ENCODE measurements at regions not wholly inside any gene's neighbourhood (a gene's known extent, or its start where the extent isn't known, plus 50 kb on each side); places are given as distances from the start of the nearest gene placed in this dataset.

DNA sequence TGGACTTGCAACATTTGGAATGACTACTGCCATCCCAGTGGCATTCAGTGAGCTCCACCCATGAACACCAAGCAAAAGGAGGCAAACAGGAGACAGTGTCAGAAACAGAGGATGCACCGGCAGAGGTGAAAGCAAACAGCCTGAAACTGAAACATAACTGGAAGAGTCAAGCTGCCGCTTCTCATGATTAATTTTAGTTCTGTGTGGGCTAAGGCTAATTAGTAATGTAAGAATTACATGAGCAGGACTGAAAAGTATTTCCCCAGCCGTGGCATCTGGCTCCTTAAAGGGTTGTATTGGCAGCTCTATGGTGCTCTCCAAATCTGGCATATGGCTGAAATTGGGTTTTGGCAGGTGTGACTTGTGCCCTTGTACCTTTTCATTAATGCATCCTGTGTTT is 1108.1 kb downstream of the TSN start:
- DNase-seq: no peak

DNA sequence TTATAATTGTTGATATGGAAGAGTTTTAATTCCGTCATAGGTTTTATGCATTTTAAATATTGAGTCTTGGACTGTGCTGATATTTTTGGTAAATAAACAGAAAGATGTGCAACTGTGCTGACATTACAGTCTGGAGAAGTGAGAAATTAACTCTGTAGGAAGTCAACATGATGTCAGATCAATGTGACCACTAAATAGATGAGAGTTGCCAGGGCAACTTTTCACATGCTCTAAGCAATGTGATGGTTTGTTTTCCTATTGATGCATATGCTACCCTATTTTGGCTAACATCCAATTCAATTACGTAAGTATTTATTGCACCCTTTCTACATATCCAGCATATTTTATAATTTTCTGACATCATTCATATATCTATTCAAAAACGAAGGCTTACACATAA is 1109.3 kb downstream of the TSN start:
- no peak for DNase-seq

DNA sequence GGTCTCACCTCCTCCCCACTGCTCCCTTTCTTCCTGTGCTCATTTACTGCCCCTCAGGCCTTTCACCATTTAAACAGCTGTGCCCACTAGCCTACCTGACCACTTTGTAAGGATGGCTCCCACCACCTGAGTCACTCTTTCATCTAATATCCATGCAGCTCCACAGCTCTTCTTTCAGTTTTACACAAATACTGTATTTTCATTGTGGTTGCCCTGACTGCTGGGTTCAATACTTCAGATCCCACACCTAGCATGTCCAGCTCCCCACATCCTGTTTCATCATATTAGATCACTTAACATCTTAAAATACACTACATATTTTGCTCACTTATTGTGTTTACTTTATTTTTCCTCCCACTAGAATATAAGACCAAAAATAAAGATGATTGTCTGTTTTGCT is 1110.6 kb downstream of the TSN start:
- no peak for DNase-seq

DNA sequence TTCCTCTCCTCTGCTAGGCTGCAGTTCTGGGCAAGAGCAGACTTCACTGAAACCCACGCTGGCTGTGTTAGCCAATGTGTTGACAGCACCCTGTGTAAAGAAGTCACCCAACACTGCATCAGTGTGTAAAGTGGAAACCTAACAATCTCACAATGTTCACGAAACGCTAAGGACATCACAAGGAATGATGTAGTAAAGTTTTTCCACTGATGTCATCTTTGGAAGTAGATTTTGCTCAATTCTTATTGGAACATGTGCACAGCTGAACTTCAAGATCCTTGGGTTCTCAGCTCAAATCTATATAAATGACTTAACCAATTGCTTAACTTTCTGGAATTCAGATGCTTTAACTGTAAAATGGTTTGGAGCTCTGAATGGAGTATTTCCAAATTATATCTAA is 1112.5 kb downstream of the TSN start:
- no peak for DNase-seq

DNA sequence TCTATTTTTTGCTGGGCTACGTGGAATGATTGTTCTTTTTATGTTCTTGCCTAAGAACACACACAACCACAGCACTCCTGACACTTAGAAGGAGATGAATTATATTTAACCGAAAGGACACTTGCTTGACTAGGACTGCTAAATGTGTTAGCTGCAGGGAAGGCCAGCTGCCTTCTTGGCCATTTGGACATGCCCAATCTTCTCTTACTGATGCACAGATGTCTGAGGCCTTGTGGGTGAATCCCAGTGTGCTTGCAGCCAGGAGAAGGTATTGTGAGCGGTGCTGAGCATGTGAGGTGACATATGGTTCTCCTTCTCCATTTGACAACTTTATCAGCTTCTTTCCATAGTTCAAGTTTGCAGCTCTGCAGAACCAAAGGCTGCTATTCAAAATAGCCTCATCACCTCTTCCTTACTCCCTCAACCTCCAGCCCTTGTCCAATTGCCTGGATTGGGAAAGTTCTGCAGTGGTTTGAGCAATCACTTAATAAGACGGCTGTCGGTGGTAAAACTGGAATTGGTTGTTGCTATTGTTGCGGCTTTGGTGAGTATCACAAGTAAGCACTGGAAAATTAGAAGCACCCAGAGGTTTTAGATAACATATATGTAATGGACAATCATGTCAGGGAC is 1113.3 kb downstream of the TSN start:
- DNase-seq: no peak

DNA sequence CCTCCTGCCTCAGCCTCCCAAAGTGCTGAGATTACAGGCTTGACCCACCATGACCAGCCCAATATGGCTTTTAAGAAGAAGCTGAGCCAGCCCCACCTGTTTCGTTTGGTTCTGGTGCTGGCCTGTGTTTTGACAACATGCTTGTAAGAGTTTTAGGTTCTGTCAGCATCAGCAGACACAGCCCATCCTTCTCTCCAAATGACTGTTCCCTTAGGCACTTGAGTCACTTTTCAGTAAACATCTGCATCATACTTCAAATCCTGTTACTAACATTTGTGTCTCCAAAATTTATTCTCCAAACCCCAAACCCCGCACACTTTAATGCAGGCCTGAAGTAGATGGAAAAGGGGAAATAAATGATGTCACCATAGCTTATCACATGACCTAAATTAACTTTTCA is 1118.5 kb downstream of the TSN start:
- DNase-seq: no peak

DNA sequence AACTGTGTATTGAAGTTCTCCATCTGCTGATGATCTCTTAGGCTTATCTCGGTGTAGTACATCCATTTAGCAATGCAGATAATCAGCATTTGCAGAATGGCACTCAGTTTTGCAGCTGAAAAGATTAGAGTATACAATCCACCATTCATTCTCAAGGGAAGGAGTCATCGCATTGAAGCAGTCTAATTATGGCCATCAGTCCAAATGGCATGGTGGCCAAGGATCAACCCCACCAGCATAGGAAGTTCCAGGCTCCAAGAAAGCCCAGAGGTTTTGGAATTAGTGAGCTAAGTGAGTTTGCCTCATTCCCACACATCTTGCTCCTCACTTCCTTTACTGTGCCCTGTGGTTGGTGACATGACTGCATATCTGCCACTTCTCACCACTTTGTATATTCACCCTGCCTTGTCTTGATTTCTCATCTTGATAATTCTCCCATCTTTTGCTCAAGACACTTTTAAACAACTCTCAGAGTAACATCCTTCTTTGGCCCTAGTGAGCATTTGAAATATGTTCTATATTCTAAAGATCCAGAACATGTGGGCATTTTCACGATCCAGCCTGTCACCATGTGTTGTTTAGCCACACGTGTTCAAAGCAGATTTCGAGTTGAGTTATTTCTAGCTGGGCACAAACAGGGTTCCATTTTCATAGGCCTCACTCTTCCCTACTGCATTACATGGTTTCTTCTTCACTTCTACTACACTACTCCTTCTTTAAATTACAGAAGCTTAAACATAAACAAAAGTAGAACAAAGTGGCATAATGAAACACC is 1119.8 kb downstream of the TSN start:
- DNase-seq: no peak

DNA sequence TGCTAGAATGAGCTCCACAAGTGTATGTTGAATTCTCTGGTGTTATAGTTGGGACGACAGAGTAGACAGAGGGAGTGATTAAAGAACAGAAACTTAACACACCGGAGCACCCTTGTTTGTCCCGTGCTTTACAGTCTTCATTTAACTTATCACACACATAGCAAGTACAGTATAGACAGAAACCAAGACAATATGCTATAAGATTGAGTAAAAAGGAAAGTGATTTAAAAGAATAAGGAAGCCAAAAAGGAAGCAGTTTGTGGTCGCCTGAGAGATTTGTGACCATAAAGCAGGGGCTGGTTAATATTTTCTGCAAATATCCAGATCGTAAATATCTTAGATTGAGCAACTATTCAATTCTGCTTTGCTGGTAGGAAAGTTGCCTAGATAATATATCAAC is 1128.4 kb downstream of the TSN start:
- DNase-seq: no peak

DNA sequence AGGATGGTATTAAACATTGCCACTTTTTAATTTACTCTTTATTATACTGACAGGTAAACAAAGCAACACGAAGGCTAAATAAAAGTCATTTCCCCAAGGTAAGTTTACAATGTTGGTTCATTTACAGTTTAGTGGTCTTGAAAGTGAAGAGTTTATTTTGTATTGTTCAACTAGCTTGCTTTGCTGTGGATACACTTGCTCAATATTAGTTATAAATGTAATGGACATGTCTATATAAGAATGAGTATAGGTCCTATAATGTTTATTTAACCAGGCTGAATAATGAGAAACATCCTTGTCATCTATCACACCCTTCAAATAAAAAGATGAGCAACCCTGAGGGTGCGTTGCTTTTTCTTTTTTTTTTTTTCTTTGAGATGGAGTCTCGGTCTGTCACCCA is 1129.4 kb downstream of the TSN start:
- no peak for DNase-seq

DNA sequence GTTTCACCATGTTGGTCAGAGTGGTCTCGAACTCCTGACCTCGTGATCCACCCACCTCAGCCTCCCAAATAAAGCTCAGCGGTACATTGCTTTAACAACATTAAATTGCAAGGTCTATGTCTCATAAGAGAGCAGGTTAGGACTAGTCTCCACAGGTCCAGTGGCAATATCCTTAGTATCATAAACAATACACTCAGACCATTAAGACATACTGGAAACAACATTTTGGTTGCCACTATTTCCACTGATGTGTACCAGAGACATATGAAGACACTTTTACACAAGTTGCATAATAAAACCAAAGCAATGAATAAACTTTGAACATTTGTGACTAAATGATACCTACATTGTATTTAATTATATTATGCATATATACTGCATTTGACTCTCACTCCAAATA is 1130.0 kb downstream of the TSN start:
- no peak for DNase-seq

DNA sequence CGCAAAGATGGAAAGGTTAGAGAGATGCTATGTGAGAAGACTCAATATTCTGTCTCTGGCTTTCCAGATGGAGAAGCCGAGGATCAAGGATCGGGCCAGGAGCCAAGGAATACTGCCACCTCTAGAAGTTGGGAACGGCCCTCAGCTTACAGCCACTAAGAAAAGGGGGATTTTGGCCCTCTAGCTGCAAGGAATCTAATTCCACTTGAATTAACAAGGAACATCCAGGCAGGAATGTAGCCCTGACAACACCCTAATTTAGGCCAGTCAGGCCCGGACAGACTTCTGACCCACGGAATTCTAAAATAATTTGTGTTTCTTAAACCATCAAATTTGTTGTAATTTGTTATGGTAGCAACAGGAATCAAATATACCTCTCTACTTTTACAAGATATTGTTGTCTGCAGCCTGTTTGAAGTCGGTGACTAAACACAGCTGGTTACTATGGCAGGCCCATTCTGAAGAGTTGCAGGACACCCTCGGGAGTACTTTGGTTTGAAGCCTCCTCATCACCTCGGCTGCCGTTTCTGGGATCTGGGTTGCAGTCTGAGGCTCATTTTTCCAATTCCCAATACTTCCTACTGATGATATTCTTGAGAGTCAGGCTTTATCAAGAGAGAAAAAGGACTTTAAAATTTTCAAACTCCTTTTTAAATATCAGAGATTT is 1131.2 kb downstream of the TSN start:
- DNase-seq: no peak

DNA sequence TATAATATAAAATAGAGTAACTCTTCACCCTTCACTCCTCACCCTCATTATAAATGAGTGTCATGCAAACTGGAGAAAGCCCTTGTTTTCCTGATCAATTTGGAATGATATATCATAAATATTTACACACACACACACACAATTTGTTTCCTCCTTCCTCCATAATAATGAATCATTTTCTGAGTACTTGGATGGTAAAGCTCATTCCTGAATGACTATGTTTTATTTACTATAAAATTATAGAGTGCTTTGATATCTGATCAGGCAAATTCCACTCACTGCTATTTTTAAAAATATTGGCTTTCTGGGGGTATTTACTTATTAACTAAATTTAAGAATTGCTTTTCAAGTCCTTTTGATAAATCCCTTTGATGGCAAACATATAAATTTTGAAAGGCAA is 1125.5 kb upstream of the CNTNAP5 start:
- no peak for DNase-seq

DNA sequence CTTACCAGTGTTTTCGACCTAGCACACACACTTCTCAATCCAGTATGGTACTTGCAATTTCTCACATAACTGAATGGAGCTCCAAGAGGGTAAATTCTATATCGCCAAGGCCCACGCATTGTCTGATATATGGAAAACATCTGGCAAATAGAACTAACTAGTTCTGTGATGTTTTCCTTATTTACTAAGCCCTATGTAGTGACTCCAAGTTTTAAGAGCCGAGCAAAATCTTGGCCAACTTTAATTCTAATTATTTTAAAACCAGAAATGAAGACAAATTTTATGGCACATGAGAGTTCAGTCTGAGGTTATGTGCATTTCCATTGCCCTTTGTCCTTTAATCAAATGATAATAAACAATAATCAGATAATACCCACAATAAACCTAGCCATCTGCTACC is 1119.7 kb upstream of the CNTNAP5 start:
- DNase-seq: no peak

DNA sequence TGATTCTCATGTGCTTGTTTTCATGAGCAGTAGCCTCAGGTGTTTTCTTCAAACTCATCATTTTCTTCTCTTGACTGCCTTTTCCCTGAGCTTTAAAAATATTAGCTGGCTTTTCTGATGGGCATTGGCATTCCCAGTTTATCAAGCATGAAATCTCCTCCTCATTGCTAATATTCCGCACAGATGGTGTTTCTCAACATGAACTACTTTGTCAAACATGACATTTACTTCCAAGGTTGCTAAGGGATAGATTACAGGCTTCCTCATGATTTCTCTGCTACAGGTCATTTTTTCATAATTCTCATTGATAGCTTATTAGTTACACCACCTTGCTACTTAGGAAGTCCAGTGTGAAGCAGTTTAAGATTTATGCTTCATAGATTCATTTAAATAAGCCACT is 1116.9 kb upstream of the CNTNAP5 start:
- DNase-seq: no peak

DNA sequence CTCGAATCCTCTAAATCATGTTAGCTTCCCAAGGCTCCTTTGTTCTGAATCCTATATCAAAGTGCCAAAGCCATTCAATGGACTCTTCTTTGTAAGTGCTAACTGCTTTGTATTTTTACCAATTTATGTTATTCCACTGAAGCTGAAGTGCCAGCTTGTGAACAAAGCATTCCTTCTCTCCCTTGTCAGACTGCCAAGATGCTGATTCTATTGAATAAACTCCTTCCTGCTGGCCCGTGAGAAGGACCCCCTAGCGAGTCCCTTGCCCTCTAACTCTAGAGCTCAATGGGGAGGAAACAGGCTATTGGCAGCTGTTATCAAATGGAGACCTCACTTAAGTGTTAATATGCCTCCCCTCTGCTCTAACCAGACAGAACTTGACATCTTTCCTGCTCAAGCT is 1097.9 kb upstream of the CNTNAP5 start:
- DNase-seq: peak in 12 of 51 donors; percentile 5 to 47 (median 10)

DNA sequence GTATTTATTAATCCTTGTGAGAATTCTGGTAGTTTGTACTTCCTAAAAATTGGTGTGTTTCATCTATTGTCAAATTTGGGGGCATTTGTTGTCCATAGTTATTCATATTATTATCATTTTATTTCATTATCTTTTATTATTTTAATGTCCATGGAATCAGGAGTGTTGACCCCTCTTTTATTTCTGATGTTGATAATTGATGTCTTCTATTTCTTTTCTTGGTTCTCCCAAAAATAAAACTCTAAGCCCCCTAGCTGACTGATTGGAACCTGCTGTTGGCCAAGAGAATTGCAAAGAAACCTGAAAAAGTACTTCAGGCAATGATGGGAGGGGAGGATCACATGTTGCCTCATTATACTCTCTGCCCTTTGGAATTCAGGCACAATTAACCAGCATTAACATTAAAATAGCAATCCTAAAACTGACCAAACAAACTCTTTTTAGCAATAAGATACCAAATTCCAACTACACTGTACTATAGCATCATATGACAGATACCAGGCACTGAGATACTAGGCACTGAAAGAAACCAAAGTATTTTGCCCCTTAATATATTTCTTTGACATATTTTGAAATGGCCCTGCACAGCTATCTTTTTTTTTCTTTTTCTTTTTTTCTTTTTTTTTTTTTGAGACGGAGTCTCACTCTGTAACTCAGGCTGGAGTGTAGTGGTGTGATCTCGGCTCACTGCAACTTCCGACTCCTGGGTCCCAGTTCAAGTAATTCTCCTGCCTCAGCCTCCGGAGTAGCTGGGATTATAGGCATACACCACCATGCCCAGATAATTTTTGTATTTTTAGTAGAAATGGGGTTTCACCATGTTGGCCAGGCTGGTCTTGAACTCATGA is 1097.2 kb upstream of the CNTNAP5 start:
- no peak for DNase-seq

DNA sequence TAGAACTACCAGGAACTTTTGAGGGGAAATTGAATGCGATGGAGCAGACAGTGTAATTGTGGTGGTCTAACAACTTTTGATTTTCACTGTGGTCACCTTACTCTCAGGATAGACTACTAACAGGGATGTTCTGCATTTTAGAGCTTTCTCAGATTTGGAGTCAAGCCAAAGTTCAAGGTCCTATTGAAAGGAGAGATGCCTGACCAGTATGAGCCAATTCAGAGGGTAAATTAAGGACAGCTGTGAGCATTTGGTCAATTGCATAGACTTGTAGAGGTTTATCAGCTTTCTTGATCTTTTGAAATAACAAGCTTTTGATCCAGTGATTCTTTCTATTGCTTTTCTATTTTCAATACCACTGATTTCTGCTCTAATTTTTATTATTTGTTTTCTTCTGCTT is 1095.7 kb upstream of the CNTNAP5 start:
- no peak for DNase-seq

DNA sequence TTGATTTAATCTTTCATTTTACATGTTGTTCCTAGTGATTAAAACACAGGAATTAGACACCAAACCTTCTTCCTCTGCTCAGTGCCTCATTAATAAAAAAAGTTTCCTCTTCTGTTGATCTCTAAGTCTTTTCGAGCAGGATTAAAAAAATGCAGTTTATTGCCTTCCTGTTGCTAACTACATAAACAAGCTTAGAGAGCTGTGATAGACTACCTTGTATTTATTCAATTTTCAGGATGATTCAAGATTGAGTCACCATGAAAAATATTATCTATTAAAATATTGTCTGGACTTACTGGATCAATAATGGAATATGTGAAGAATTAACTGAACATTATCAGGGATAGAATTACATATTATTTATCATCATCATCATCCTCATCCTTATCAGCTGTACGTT is 1089.6 kb upstream of the CNTNAP5 start:
- DNase-seq: no peak

DNA sequence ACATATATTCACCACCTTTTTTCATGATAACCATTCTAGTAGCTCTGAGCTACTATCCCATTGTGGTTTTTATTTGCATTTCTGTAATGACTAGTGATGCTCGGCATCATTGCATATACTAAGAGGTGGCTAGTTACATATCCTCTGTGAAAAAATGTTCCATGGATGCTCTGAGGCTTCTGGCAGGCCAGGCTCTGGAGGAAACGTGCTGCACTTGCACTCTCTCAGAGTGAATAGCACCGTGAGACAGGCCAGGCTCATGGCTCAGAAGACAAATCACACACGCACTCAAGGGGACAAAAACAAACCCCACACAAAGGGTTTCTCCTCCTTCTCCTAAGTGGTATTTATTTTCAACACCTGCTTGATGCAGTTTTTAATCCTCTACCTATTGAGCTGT is 1085.3 kb upstream of the CNTNAP5 start:
- DNase-seq: no peak

DNA sequence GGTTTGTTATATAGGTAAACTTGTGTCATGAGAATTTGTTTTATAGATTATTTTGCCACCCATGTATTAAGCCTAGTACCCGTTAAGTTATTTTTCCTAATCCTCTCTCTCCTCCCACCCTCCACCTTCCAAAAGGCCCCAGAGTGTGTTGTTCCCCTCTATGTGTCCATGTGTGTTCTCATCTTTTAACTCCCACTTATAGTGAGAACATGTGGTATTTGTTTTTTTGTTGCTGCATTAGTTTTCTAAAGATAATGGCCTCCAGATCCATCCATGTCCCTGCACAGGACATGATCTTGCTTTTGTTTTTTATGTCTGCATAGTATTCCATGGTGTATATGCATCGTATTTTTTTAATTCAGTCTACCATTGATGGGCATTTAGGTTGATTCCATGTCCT is 1075.6 kb upstream of the CNTNAP5 start:
- no peak for DNase-seq

DNA sequence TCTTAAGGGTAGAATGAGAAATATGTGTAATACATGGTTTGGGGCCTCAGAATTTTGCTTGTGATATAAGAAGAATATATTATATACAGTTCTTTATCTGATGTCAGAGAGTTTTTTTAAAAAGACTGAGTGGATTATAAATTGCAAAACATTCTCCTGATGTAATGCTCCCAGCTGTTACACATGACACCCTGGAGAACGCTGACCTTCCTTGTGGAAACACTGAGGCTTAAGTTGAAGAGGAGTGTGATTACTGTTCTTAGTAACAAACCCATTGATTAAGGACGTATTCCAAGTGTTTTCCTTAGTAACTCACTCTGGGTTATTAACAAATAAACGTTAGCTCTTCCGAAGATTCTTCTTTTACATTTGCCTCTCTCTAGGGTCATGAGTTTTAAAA is 1069.3 kb upstream of the CNTNAP5 start:
- no peak for DNase-seq
